ENCODE measurements at regions not wholly inside any gene's neighbourhood (a gene's known extent, or its start where the extent isn't known, plus 50 kb on each side); places are given as distances from the start of the nearest gene placed in this dataset.
"Not testable (repeated sequence)": the region's sequence is repeated elsewhere in the genome, so short reads cannot be mapped to it uniquely, and the experiment has no call there.

GRCh38 chr1:22196041-22196440 is 53.1 kb upstream of the WNT4 start:
- no peak for DNase-seq

- DNase-seq = no peak
Observed at GRCh38 chr1:22196641-22197040, 53.7 kb upstream of the WNT4 start.

GRCh38 chr1:22197644-22198043 is 54.7 kb upstream of the WNT4 start:
- DNase-seq = no peak

- DNase-seq = no peak
Observed at GRCh38 chr1:22201023-22201422, 58.1 kb upstream of the WNT4 start.

- no peak for DNase-seq
Observed at GRCh38 chr1:22203335-22203734, 60.4 kb upstream of the WNT4 start.

GRCh38 chr1:22204057-22204840 is 61.4 kb upstream of the WNT4 start:
- DNase-seq = no peak

- DNase-seq = no peak
Observed at GRCh38 chr1:22204989-22205913, 62.4 kb upstream of the WNT4 start.

GRCh38 chr1:22206551-22207125 is 63.7 kb upstream of the WNT4 start:
- no peak for DNase-seq

GRCh38 chr1:22207511-22208267 is 64.8 kb upstream of the WNT4 start:
- peak; percentile 69 for DNase-seq

- no peak for DNase-seq
Observed at GRCh38 chr1:22208268-22208972, 65.5 kb upstream of the WNT4 start.

GRCh38 chr1:22208973-22209378 is 66.1 kb upstream of the WNT4 start:
- DNase-seq = no peak

GRCh38 chr1:22210176-22210575 is 67.3 kb upstream of the WNT4 start:
- no peak for DNase-seq

- no peak for DNase-seq
Observed at GRCh38 chr1:22210636-22211035, 67.7 kb upstream of the WNT4 start.

GRCh38 chr1:22211459-22211858 is 68.6 kb upstream of the WNT4 start:
- DNase-seq = not testable (repeated sequence)

GRCh38 chr1:22212400-22213233 is 69.7 kb upstream of the WNT4 start:
- DNase-seq = no peak

GRCh38 chr1:22216210-22216883 is 73.5 kb upstream of the WNT4 start:
- DNase-seq = no peak

GRCh38 chr1:22216966-22217365 is 74.1 kb upstream of the WNT4 start:
- DNase-seq = no peak

GRCh38 chr1:22217811-22218460 is 75.0 kb upstream of the WNT4 start:
- no peak for DNase-seq

GRCh38 chr1:22218618-22219250 is 75.8 kb upstream of the WNT4 start:
- DNase-seq = no peak
